Skin epidermis (tissue), 12 donors: ENCODE measurements at regions not wholly inside any gene's neighbourhood (a gene's known extent, or its start where the extent isn't known, plus 50 kb on each side); places are given as distances from the start of the nearest gene placed in this dataset.
A peak's percentile ranks its signal among the peaks of the same experiment; 100 is the strongest.

Experiments
- H3K27ac ChIP-seq, 21 experiments: fragments of 200-600 bp; sonication (generic) in 11 of 21; one replicate each; pipeline ENCODE4 v1.5.0; 2020; ENCODE audit warnings: mild to moderate bottlenecking in 3 of 21, inconsistent platforms in 2 of 21, moderate library complexity in 2 of 21
- H3K4me3 ChIP-seq, 7 experiments: fragments of 200-600 bp; sonication (generic) in 2 of 7; one replicate each; pipeline ENCODE4 v1.5.0; 2020; ENCODE audit warnings: inconsistent platforms in 2 of 7, mild to moderate bottlenecking in 2 of 7, moderate library complexity in 1 of 7

- H3K4me3 ChIP-seq = no peak overlapping the region
- no peak overlapping the region for H3K27ac ChIP-seq
These were observed 215.6 kb upstream of the POU3F3 start for GRCh38 chr2:104638190-104638858.

- Histone ChIP-seq H3K4me3 (no peak overlapping the region), H3K27ac (no peak overlapping the region)
These were observed 215.1 kb upstream of the POU3F3 start for GRCh38 chr2:104638859-104639202.

GRCh38 chr2:104641786-104642185 lies 212.1 kb upstream of the POU3F3 start:
- H3K27ac ChIP-seq = no peak overlapping the region
- no peak overlapping the region for H3K4me3 ChIP-seq

- H3K27ac ChIP-seq = no peak overlapping the region
- no peak overlapping the region for H3K4me3 ChIP-seq
These were observed 205.5 kb upstream of the POU3F3 start for GRCh38 chr2:104648376-104648775.

GRCh38 chr2:104649866-104650265 lies 204.0 kb upstream of the POU3F3 start:
- H3K4me3 ChIP-seq = no peak overlapping the region
- H3K27ac ChIP-seq = no peak overlapping the region

- Histone ChIP-seq H3K4me3 (no peak overlapping the region), H3K27ac (no peak overlapping the region)
These were observed 203.4 kb upstream of the POU3F3 start for GRCh38 chr2:104650405-104650996.

- Histone ChIP-seq H3K4me3 (no peak overlapping the region), H3K27ac (no peak overlapping the region)
These were observed 199.1 kb upstream of the POU3F3 start for GRCh38 chr2:104654811-104655210.

- Histone ChIP-seq H3K27ac (no peak overlapping the region), H3K4me3 (no peak overlapping the region)
These were observed 197.2 kb upstream of the POU3F3 start for GRCh38 chr2:104656571-104657163.

- H3K27ac ChIP-seq = peak overlapping the region in 1 of 21 experiments; percentile 13
- no peak overlapping the region for H3K4me3 ChIP-seq
These were observed 195.6 kb upstream of the POU3F3 start for GRCh38 chr2:104658144-104658835.

GRCh38 chr2:104658904-104659591 lies 194.9 kb upstream of the POU3F3 start:
- peak overlapping the region in 1 of 21 experiments; percentile 60 for H3K27ac ChIP-seq
- H3K4me3 ChIP-seq = peak overlapping the region in 2 of 7 experiments; percentile 8 to 10

- Histone ChIP-seq H3K27ac (no peak overlapping the region), H3K4me3 (no peak overlapping the region)
These were observed 192.9 kb upstream of the POU3F3 start for GRCh38 chr2:104660991-104661390.

- Histone ChIP-seq H3K27ac (no peak overlapping the region), H3K4me3 (no peak overlapping the region)
These were observed 189.2 kb upstream of the POU3F3 start for GRCh38 chr2:104664672-104665071.

GRCh38 chr2:104668631-104669030 lies 185.3 kb upstream of the POU3F3 start:
- Histone ChIP-seq H3K27ac (no peak overlapping the region), H3K4me3 (no peak overlapping the region)

- Histone ChIP-seq H3K27ac (no peak overlapping the region), H3K4me3 (no peak overlapping the region)
These were observed 180.7 kb upstream of the POU3F3 start for GRCh38 chr2:104673225-104673624.

- H3K27ac ChIP-seq = no peak overlapping the region
- no peak overlapping the region for H3K4me3 ChIP-seq
These were observed 175.7 kb upstream of the POU3F3 start for GRCh38 chr2:104678181-104678580.

GRCh38 chr2:104685591-104685990 lies 168.3 kb upstream of the POU3F3 start:
- no peak overlapping the region for H3K27ac ChIP-seq
- no peak overlapping the region for H3K4me3 ChIP-seq

GRCh38 chr2:104687147-104687546 lies 166.8 kb upstream of the POU3F3 start:
- Histone ChIP-seq H3K4me3 (no peak overlapping the region), H3K27ac (no peak overlapping the region)

GRCh38 chr2:104690255-104690984 lies 163.5 kb upstream of the POU3F3 start:
- H3K27ac ChIP-seq = no peak overlapping the region
- H3K4me3 ChIP-seq = no peak overlapping the region

- H3K27ac ChIP-seq = no peak overlapping the region
- no peak overlapping the region for H3K4me3 ChIP-seq
These were observed 155.6 kb upstream of the POU3F3 start for GRCh38 chr2:104698276-104698675.
